ENCODE measurements at regions not wholly inside any gene's neighbourhood (a gene's known extent, or its start where the extent isn't known, plus 50 kb on each side); places are given as distances from the start of the nearest gene placed in this dataset.

- no peak for DNase-seq (ENCODE audit: low spot score)
These were observed 239.2 kb downstream of the MSRB3 start for GRCh38 chr12:65517656-65518210.

GRCh38 chr12:65518771-65519170, 240.3 kb downstream of the MSRB3 start:
- no peak for DNase-seq (ENCODE audit: low spot score)

- DNase-seq (ENCODE audit: low spot score): no peak
These were observed 242.2 kb downstream of the MSRB3 start for GRCh38 chr12:65520658-65521057.

- DNase-seq (ENCODE audit: low spot score): no peak
These were observed 244.7 kb downstream of the MSRB3 start for GRCh38 chr12:65522956-65523860.

- DNase-seq (ENCODE audit: low spot score): no peak
These were observed 246.2 kb downstream of the MSRB3 start for GRCh38 chr12:65524666-65525065.

- DNase-seq (ENCODE audit: low spot score): no peak
These were observed 247.1 kb downstream of the MSRB3 start for GRCh38 chr12:65525491-65526141.

- DNase-seq (ENCODE audit: low spot score): no peak
These were observed 247.8 kb downstream of the MSRB3 start for GRCh38 chr12:65526311-65526710.

GRCh38 chr12:65528127-65528526, 249.6 kb downstream of the MSRB3 start:
- DNase-seq (ENCODE audit: low spot score): no peak

- DNase-seq (ENCODE audit: low spot score): no peak
These were observed 250.6 kb downstream of the MSRB3 start for GRCh38 chr12:65529106-65529505.

GRCh38 chr12:65529771-65530435, 251.4 kb downstream of the MSRB3 start:
- no peak for DNase-seq (ENCODE audit: low spot score)

- DNase-seq (ENCODE audit: low spot score): no peak
These were observed 253.7 kb downstream of the MSRB3 start for GRCh38 chr12:65532162-65532561.

- no peak for DNase-seq (ENCODE audit: low spot score)
These were observed 254.3 kb downstream of the MSRB3 start for GRCh38 chr12:65532764-65533163.

- DNase-seq (ENCODE audit: low spot score): no peak
These were observed 254.8 kb downstream of the MSRB3 start for GRCh38 chr12:65533177-65533883.

- DNase-seq (ENCODE audit: low spot score): no peak
These were observed 255.9 kb downstream of the MSRB3 start for GRCh38 chr12:65534238-65534841.

GRCh38 chr12:65535946-65536345, 257.5 kb downstream of the MSRB3 start:
- DNase-seq (ENCODE audit: low spot score): no peak

GRCh38 chr12:65536351-65536750, 257.9 kb downstream of the MSRB3 start:
- DNase-seq (ENCODE audit: low spot score): no peak

GRCh38 chr12:65536876-65537681, 258.6 kb downstream of the MSRB3 start:
- DNase-seq (ENCODE audit: low spot score): no peak

- DNase-seq (ENCODE audit: low spot score): no peak
These were observed 259.5 kb downstream of the MSRB3 start for GRCh38 chr12:65537978-65538377.

GRCh38 chr12:65539023-65539422, 260.5 kb downstream of the MSRB3 start:
- DNase-seq (ENCODE audit: low spot score): no peak

- DNase-seq (ENCODE audit: low spot score): no peak
These were observed 261.7 kb downstream of the MSRB3 start for GRCh38 chr12:65540140-65540539.

GRCh38 chr12:65546528-65546927, 268.0 kb downstream of the MSRB3 start:
- DNase-seq (ENCODE audit: low spot score): no peak

Measured in germinal center (tissue), 1 donor.